Chondrocyte (in vitro differentiated cells): ENCODE measurements at regions not wholly inside any gene's neighbourhood (a gene's known extent, or its start where the extent isn't known, plus 50 kb on each side); places are given as distances from the start of the nearest gene placed in this dataset.

Experiments used
- DNase-seq: peaks from one replicate; pipeline ENCODE4 v3.0.0; 2021; ENCODE audit warnings: mixed read lengths, low spot score
- H3K27ac Mint-ChIP-seq: one replicate; pipeline ENCODE4 v1.8.0; 2021; ENCODE audit warnings: mild to moderate bottlenecking, moderate library complexity, mixed read lengths; ENCODE audit not compliant: unreplicated experiment
- H3K27me3 Mint-ChIP-seq: 2 replicates; pipeline ENCODE4 v1.8.0; 2021; ENCODE audit warnings: low read depth, mixed read lengths
- H3K36me3 Mint-ChIP-seq: 2 replicates; pipeline ENCODE4 v1.8.0; 2021; ENCODE audit warnings: low read depth, mixed read lengths
- H3K4me1 Mint-ChIP-seq: 2 replicates; pipeline ENCODE4 v1.8.0; 2021; ENCODE audit warnings: low read depth, mild to moderate bottlenecking, mixed read lengths
- H3K4me3 Mint-ChIP-seq: one replicate; pipeline ENCODE4 v1.8.0; 2021; ENCODE audit warnings: mild to moderate bottlenecking, moderate library complexity, mixed read lengths; ENCODE audit not compliant: unreplicated experiment
- H3K9me3 Mint-ChIP-seq: 2 replicates; pipeline ENCODE4 v1.8.0; 2021; ENCODE audit warnings: low read depth, mixed read lengths
- CTCF ChIP-seq: fragments of 200-600 bp; sonication (generic); IDR thresholded peaks from 2 replicates; pipeline ENCODE4 v1.5.0; 2021; ENCODE audit warnings: antibody characterized with exemption, mild to moderate bottlenecking, moderate library complexity

- TF ChIP-seq CTCF, result no peak
- peaks cover 9% of the 10 kb centered on the region for H3K9me3 Mint-ChIP-seq
- peaks cover 2% of the 10 kb centered on the region for H3K4me1 Mint-ChIP-seq
- no peaks in the 10 kb centered on the region for H3K36me3 Mint-ChIP-seq
- no peak overlapping the region for H3K4me3 Mint-ChIP-seq
- no peaks in the 10 kb centered on the region for H3K27me3 Mint-ChIP-seq
- no peak for DNase-seq
- no peak overlapping the region for H3K27ac Mint-ChIP-seq
These were observed 640.2 kb upstream of the LUZP2 start for GRCh38 chr11:23856654-23857053.

- Mint-ChIP-seq H3K9me3 (peaks cover 9% of the 10 kb centered on the region), H3K4me1 (peaks cover 2% of the 10 kb centered on the region), H3K27me3 (no peaks in the 10 kb centered on the region), H3K27ac (no peak overlapping the region), H3K4me3 (no peak overlapping the region), H3K36me3 (no peaks in the 10 kb centered on the region)
- no peak for DNase-seq
- no peak for TF ChIP-seq CTCF
These were observed 637.8 kb upstream of the LUZP2 start for GRCh38 chr11:23859087-23859486.

- H3K36me3 Mint-ChIP-seq, result no peaks in the 10 kb centered on the region
- H3K4me3 Mint-ChIP-seq, result no peak overlapping the region
- H3K27me3 Mint-ChIP-seq, result no peaks in the 10 kb centered on the region
- peaks cover under 1% of the 10 kb centered on the region for H3K4me1 Mint-ChIP-seq
- no peak for DNase-seq
- no peak overlapping the region for H3K27ac Mint-ChIP-seq
- peaks cover 9% of the 10 kb centered on the region for H3K9me3 Mint-ChIP-seq
- no peak for TF ChIP-seq CTCF
These were observed 635.2 kb upstream of the LUZP2 start for GRCh38 chr11:23861615-23862014.

GRCh38 chr11:23865341-23865975, 631.4 kb upstream of the LUZP2 start:
- Mint-ChIP-seq H3K4me3 (no peak overlapping the region), H3K27me3 (no peaks in the 10 kb centered on the region), H3K36me3 (no peaks in the 10 kb centered on the region), H3K4me1 (no peaks in the 10 kb centered on the region), H3K9me3 (peaks cover 4% of the 10 kb centered on the region), H3K27ac (no peak overlapping the region)
- TF ChIP-seq CTCF, result no peak
- DNase-seq, result no peak

- no peaks in the 10 kb centered on the region for H3K27me3 Mint-ChIP-seq
- peaks cover 4% of the 10 kb centered on the region for H3K9me3 Mint-ChIP-seq
- H3K4me3 Mint-ChIP-seq, result no peak overlapping the region
- H3K4me1 Mint-ChIP-seq, result no peaks in the 10 kb centered on the region
- no peak for TF ChIP-seq CTCF
- no peaks in the 10 kb centered on the region for H3K36me3 Mint-ChIP-seq
- H3K27ac Mint-ChIP-seq, result no peak overlapping the region
- DNase-seq, result no peak
These were observed 630.2 kb upstream of the LUZP2 start for GRCh38 chr11:23866641-23867040.
